ENCODE measurements at regions not wholly inside any gene's neighbourhood (a gene's known extent, or its start where the extent isn't known, plus 50 kb on each side); places are given as distances from the start of the nearest gene placed in this dataset.

DNA sequence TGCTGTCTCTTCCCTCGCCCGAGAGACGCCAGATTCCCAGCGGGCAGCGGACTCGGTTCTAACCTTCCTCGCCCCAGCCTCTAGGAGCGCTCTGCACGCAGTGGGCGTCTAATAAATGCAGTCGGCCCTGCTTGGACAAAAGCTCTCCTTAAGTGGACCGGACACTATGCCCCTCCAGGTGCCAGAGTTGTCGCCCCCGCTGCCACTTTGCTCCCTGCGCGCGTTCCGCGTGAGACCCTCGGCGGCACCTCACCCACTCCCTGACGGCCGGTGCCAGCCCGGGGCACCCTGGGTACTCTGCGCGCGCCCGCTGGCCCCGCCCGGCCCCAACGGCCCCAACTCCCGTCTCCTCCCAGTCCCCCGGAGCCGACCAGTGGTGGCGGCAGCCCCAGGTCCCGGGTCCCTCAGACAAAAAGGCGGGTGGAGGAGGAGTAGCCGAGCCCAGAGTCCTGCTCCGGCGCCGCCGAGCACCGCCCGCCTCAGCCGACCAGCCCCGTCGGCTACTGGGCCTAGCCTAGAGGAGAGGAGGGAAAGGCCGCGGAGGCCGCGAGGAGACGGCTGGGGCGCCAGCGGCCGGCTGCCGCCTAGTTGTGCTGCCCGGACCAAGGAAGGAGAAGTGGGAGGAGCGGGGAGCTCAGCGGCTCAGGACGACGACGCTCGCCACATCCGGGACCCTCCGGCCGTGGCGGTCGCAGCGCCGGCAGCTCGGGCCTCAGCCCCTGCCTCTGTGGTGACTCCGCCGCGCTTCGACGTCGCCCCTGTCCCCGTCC lies 123.0 kb downstream of the GOSR1 start (continued):
- TF ChIP-seq, protein P1, sequence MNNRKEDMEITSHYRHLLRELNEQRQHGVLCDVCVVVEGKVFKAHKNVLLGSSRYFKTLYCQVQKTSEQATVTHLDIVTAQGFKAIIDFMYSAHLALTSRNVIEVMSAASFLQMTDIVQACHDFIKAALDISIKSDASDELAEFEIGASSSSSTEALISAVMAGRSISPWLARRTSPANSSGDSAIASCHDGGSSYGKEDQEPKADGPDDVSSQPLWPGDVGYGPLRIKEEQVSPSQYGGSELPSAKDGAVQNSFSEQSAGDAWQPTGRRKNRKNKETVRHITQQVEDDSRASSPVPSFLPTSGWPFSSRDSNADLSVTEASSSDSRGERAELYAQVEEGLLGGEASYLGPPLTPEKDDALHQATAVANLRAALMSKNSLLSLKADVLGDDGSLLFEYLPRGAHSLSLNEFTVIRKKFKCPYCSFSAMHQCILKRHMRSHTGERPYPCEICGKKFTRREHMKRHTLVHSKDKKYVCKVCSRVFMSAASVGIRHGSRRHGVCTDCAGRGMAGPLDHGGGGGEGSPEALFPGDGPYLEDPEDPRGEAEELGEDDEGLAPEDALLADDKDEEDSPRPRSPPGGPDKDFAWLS (CRISPR knock-in tag; IDR thresholded peaks at IDR 0.05; ENCODE audit: borderline replicate concordance) = no peak
- TF ChIP-seq TOE1 (CRISPR knock-in tag; IDR thresholded peaks at IDR 0.05) (no peak; the same call in 1 of the 2 replicates), HES4 (CRISPR knock-in tag; IDR thresholded peaks at IDR 0.05; ENCODE audit: borderline replicate concordance) (no peak; the same call in 1 of the 2 replicates), ELF1 (CRISPR knock-in tag; IDR thresholded peaks at IDR 0.05) (no peak), CAMTA2 (CRISPR knock-in tag; IDR thresholded peaks at IDR 0.05; ENCODE audit: borderline replicate concordance) (peak; percentile 74; the same call in 1 of the 2 replicates), ZNF124 (CRISPR knock-in tag; IDR thresholded peaks at IDR 0.05) (peak; percentile 63; the same call in 1 of the 2 replicates), THYN1 (CRISPR knock-in tag; IDR thresholded peaks at IDR 0.05; ENCODE audit: borderline replicate concordance, low read depth) (no peak), PRDM4 (CRISPR knock-in tag; IDR thresholded peaks at IDR 0.05; ENCODE audit: borderline replicate concordance) (no peak), PRPF4 (IDR thresholded peaks at IDR 0.05; ENCODE audit: low read depth, low read length, poor library complexity, severe bottlenecking) (no peak), GFI1 (CRISPR knock-in tag; IDR thresholded peaks at IDR 0.05; ENCODE audit: borderline replicate concordance) (peak; percentile 45; the same call in 1 of the 2 replicates), ZNF777 (CRISPR knock-in tag; IDR thresholded peaks at IDR 0.05) (peak; percentile 73), ZC3H4 (CRISPR knock-in tag; IDR thresholded peaks at IDR 0.05; ENCODE audit: borderline replicate concordance) (no peak), PAX8 (CRISPR knock-in tag; IDR thresholded peaks at IDR 0.05; ENCODE audit: borderline replicate concordance) (peak; percentile 69; the same call in 1 of the 2 replicates), NFYC (CRISPR knock-in tag; IDR thresholded peaks at IDR 0.05) (no peak), ZSCAN12 (CRISPR knock-in tag; IDR thresholded peaks at IDR 0.05) (peak; percentile 36; the same call in 1 of the 2 replicates), IKZF1 (IDR thresholded peaks at IDR 0.05) (no peak), KAT2B (IDR thresholded peaks at IDR 0.05; ENCODE audit: borderline replicate concordance, low read depth, low read length) (no peak), ZNF746 (CRISPR knock-in tag; IDR thresholded peaks at IDR 0.05) (peak; percentile 63; the same call in 1 of the 2 replicates), ZBTB37 (CRISPR knock-in tag; IDR thresholded peaks at IDR 0.05) (no peak), ONECUT2 (CRISPR knock-in tag; IDR thresholded peaks at IDR 0.05) (no peak)
- TF ChIP-seq, protein P2, sequence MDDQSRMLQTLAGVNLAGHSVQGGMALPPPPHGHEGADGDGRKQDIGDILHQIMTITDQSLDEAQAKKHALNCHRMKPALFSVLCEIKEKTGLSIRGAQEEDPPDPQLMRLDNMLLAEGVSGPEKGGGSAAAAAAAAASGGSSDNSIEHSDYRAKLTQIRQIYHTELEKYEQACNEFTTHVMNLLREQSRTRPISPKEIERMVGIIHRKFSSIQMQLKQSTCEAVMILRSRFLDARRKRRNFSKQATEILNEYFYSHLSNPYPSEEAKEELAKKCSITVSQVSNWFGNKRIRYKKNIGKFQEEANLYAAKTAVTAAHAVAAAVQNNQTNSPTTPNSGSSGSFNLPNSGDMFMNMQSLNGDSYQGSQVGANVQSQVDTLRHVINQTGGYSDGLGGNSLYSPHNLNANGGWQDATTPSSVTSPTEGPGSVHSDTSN (CRISPR knock-in tag; IDR thresholded peaks at IDR 0.05; ENCODE audit: borderline replicate concordance) = no peak
